Loucy (cell line): ENCODE measurements at regions not wholly inside any gene's neighbourhood (a gene's known extent, or its start where the extent isn't known, plus 50 kb on each side); places are given as distances from the start of the nearest gene placed in this dataset.

Source experiments
- H2AFZ ChIP-seq: fragments of 200-600 bp; sonication (generic); 2 replicates; pipeline ENCODE4 v1.6.0; 2016; ENCODE audit warnings: antibody characterized with exemption, mild to moderate bottlenecking, low read length, moderate library complexity
- H3F3A ChIP-seq: fragments of 200-600 bp; 2 replicates; pipeline ENCODE4 v1.6.0; 2016; ENCODE audit warnings: antibody characterized with exemption, low read depth, mild to moderate bottlenecking
- H3K27me3 ChIP-seq: fragments of 200-600 bp; sonication (generic); 2 replicates; pipeline ENCODE4 v1.6.1; 2014; ENCODE audit warnings: low read length, mild to moderate bottlenecking; ENCODE audit not compliant: insufficient read depth, poor library complexity, severe bottlenecking
- H3K36me3 ChIP-seq: fragments of 200-600 bp; sonication (generic); 2 replicates; pipeline ENCODE4 v1.6.1; 2016; ENCODE audit warnings: low read length; ENCODE audit not compliant: insufficient read depth
- H3K4me1 ChIP-seq: fragments of 200-600 bp; sonication (generic); 2 replicates; pipeline ENCODE4 v1.5.1; 2014; ENCODE audit warnings: low read length, mild to moderate bottlenecking; ENCODE audit not compliant: insufficient read depth, poor library complexity, severe bottlenecking
- H3K4me2 ChIP-seq: fragments of 200-600 bp; sonication (generic); 2 replicates; pipeline ENCODE4 v1.6.0; 2014; ENCODE audit warnings: antibody characterized with exemption, low read length, low read depth, mild to moderate bottlenecking; ENCODE audit not compliant: poor library complexity, severe bottlenecking
- H3K4me3 ChIP-seq: fragments of 200-600 bp; sonication (generic); 2 replicates; pipeline ENCODE4 v1.5.1; 2014; ENCODE audit warnings: low read length, mild to moderate bottlenecking, mixed read lengths; ENCODE audit not compliant: poor library complexity, severe bottlenecking
- H3K79me2 ChIP-seq: fragments of 200-600 bp; sonication (generic); 2 replicates; pipeline ENCODE4 v1.6.1; 2014; ENCODE audit warnings: low read length; ENCODE audit not compliant: insufficient read depth
- H3K9ac ChIP-seq: fragments of 200-600 bp; sonication (generic); 2 replicates; pipeline ENCODE4 v1.6.0; 2014; ENCODE audit warnings: mild to moderate bottlenecking, low read depth, low read length, moderate library complexity; ENCODE audit not compliant: poor library complexity, severe bottlenecking
- H3K9me2 ChIP-seq: fragments of 200-600 bp; sonication (generic); replicated peaks from 2 replicates; pipeline ENCODE4 v1.6.1; 2016; ENCODE audit warnings: low read depth, low read length, mixed read lengths
- H3K9me3 ChIP-seq: fragments of 200-600 bp; sonication (generic); 2 replicates; pipeline ENCODE4 v1.6.1; 2014; ENCODE audit warnings: mild to moderate bottlenecking, antibody characterized with exemption, low read length, low read depth; ENCODE audit not compliant: insufficient read depth
- H4K20me1 ChIP-seq: fragments of 200-600 bp; sonication (generic); 2 replicates; pipeline ENCODE4 v1.6.0; 2014; ENCODE audit warnings: antibody characterized with exemption, low read length, mild to moderate bottlenecking; ENCODE audit not compliant: insufficient read depth, poor library complexity, severe bottlenecking
- EZH2phosphoT487 ChIP-seq: fragments of 200-600 bp; IDR thresholded peaks from 2 replicates; pipeline ENCODE4 v1.6.1; 2018; ENCODE audit warnings: antibody characterized with exemption, mild to moderate bottlenecking, moderate library complexity, borderline replicate concordance
- TF ChIP-seq, protein P1 (sequence below): fragments of 200-600 bp; sonication (generic); conservative IDR thresholded peaks from 2 replicates; pipeline ENCODE4 v1.5.1; 2014; ENCODE audit warnings: mild to moderate bottlenecking, antibody characterized with exemption, low read length

DNA sequence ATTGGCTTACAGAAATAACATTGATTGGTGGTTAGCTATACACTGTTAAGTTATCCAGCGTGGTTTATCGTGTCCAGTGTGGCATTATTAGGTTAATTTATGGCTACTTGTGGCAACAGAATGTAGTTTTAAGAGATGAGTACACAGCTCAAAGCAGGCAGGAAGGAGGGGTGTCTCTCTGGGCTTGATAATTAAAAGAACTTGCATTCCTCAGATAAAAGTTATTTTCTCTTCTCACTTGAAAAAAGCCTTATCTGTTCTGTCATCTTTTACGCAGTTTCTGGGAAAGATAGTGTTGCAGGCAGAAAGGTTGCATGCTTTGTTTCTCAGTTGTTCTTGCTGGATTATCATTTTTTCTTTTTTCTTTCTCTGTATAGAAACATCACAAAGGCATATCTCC lies 154.4 kb upstream of the COL3A1 start:
- Histone ChIP-seq H3K4me2 (peak overlapping the region; percentile 7), H3K79me2 (no peaks in the 10 kb centered on the region), H3K9me2 (no peaks in the 10 kb centered on the region), H3K9ac (no peak overlapping the region), H3K4me3 (no peak overlapping the region), H4K20me1 (no peaks in the 10 kb centered on the region), H3F3A (no peaks in the 10 kb centered on the region), H3K36me3 (no peaks in the 10 kb centered on the region), H2AFZ (0 out of 2 replicates have a peak overlapping the region, but pooled peaks have one; percentile 37), H3K4me1 (peaks cover 13% of the 10 kb centered on the region), H3K27me3 (no peaks in the 10 kb centered on the region), H3K9me3 (no peaks in the 10 kb centered on the region)
- TF ChIP-seq, protein P1, sequence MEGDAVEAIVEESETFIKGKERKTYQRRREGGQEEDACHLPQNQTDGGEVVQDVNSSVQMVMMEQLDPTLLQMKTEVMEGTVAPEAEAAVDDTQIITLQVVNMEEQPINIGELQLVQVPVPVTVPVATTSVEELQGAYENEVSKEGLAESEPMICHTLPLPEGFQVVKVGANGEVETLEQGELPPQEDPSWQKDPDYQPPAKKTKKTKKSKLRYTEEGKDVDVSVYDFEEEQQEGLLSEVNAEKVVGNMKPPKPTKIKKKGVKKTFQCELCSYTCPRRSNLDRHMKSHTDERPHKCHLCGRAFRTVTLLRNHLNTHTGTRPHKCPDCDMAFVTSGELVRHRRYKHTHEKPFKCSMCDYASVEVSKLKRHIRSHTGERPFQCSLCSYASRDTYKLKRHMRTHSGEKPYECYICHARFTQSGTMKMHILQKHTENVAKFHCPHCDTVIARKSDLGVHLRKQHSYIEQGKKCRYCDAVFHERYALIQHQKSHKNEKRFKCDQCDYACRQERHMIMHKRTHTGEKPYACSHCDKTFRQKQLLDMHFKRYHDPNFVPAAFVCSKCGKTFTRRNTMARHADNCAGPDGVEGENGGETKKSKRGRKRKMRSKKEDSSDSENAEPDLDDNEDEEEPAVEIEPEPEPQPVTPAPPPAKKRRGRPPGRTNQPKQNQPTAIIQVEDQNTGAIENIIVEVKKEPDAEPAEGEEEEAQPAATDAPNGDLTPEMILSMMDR: no peak
- TF ChIP-seq EZH2phosphoT487: no peak

DNA sequence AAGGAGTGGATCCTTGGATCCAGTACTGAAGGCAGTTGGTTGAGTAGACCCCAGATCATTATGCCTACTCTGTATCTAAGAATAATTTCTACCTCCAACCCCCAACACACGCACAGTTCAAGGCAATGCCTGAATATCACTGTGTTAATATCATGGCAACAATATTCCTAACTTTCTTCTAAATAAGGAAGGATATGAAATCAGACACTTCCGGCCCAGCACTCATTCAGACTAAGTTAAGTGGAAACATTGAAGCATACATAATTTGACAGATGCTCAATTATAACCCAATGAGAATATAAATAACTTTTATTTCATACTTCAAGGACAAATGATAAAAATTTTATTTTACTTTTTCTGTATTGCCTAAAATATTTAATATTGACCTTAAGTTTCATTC lies 153.6 kb upstream of the COL3A1 start:
- Histone ChIP-seq H3K4me2 (no peak overlapping the region), H3K9ac (no peak overlapping the region), H3K4me1 (peaks cover 13% of the 10 kb centered on the region), H3K9me3 (no peaks in the 10 kb centered on the region), H3K4me3 (no peak overlapping the region), H3K9me2 (no peaks in the 10 kb centered on the region), H3K79me2 (no peaks in the 10 kb centered on the region), H2AFZ (no peak overlapping the region), H4K20me1 (no peaks in the 10 kb centered on the region), H3K27me3 (no peaks in the 10 kb centered on the region), H3K36me3 (no peaks in the 10 kb centered on the region), H3F3A (no peaks in the 10 kb centered on the region)
- TF ChIP-seq EZH2phosphoT487: no peak
- TF ChIP-seq, protein P1: no peak

DNA sequence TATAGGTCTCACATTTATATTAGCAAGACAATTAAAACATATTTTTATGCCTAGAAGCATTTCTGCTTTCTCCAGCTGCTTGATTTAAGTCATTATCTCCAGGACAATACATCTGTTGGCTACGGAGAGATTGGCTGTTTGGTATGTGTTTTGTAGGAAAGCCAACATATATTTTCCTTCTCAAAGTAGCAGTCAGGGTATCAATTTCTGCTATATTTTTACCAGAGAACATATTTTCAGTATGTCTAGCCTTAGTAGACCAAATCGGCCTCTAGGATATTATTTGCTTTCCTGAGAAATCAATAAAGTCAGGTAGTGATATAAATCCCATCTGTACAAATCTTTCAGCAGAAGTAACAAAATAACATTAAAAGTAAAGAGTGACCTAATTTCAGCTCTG lies 150.0 kb upstream of the COL3A1 start:
- no peak overlapping the region for H3K4me2 ChIP-seq
- no peaks in the 10 kb centered on the region for H3K79me2 ChIP-seq
- peaks cover 5% of the 10 kb centered on the region; the same call in 1 of the 2 replicates for H3K9me3 ChIP-seq
- no peaks in the 10 kb centered on the region for H4K20me1 ChIP-seq
- no peaks in the 10 kb centered on the region for H3K9me2 ChIP-seq
- no peak overlapping the region for H2AFZ ChIP-seq
- H3K36me3 ChIP-seq: no peaks in the 10 kb centered on the region
- no peak overlapping the region for H3K9ac ChIP-seq
- H3K27me3 ChIP-seq: no peaks in the 10 kb centered on the region
- H3F3A ChIP-seq: no peaks in the 10 kb centered on the region
- peaks cover 13% of the 10 kb centered on the region for H3K4me1 ChIP-seq
- TF ChIP-seq EZH2phosphoT487: no peak
- TF ChIP-seq, protein P1: no peak
- H3K4me3 ChIP-seq: no peak overlapping the region
